Gastroesophageal sphincter (tissue), 4 donors: ENCODE measurements at regions not wholly inside any gene's neighbourhood (a gene's known extent, or its start where the extent isn't known, plus 50 kb on each side); places are given as distances from the start of the nearest gene placed in this dataset.

Source experiments
- ATAC-seq: fragments of 150-250 bp; one replicate; pipeline ENCODE4 v1.9.1; 2016; ENCODE audit warnings: mild to moderate bottlenecking, moderate library complexity
- H3K27ac ChIP-seq, 4 donors: fragments of 200-600 bp; sonication (generic) in 3 of 4; 1 replicate in 3 of 4; 2 replicates in 1 of 4; pipeline ENCODE4 v1.5.1; 2016 to 2019
- H3K27me3 ChIP-seq: fragments of 200-600 bp; sonication (generic); one replicate; pipeline ENCODE4 v1.5.1; 2019
- H3K36me3 ChIP-seq, 2 donors: fragments of 200-600 bp; sonication (generic); one replicate each; pipeline ENCODE4 v1.5.1; 2019; ENCODE audit warnings: control low read depth in 1 of 2
- H3K4me1 ChIP-seq, 3 donors: fragments of 200-600 bp; sonication (generic); 1 replicate in 2 of 3; 2 replicates in 1 of 3; pipeline ENCODE4 v1.5.1; 2016 to 2019; ENCODE audit warnings: control low read depth in 2 of 3
- H3K4me3 ChIP-seq, 2 donors: fragments of 200-600 bp; sonication (generic); one replicate each; pipeline ENCODE4 v1.5.1; 2019; ENCODE audit warnings: mild to moderate bottlenecking in 1 of 2, moderate library complexity in 1 of 2
- H3K9me3 ChIP-seq, 3 donors: fragments of 200-600 bp; sonication (generic); one replicate each; pipeline ENCODE4 v1.5.1; 2017 to 2019; ENCODE audit warnings: control low read depth in 2 of 3
- EP300 ChIP-seq: sonication (generic); formaldehyde crosslinking; IDR thresholded peaks from one replicate; pipeline ENCODE4 v1.6.1; 2017; ENCODE audit warnings: antibody characterized with exemption, mild to moderate bottlenecking
- POLR2A ChIP-seq, 2 donors: fragments of 450-650 bp; IDR thresholded peaks; one replicate each; pipeline ENCODE4 v1.6.1; 2017; ENCODE audit warnings: antibody characterized with exemption in 2 of 2, mild to moderate bottlenecking in 2 of 2, moderate library complexity in 1 of 2
- POLR2AphosphoS5 ChIP-seq: sonication (generic); formaldehyde crosslinking; IDR thresholded peaks from one replicate; pipeline ENCODE4 v1.6.1; 2017; ENCODE audit warnings: antibody characterized with exemption
- WGBS, 2 donors: methylation state at CpG; one replicate each; pipeline ENCODE4 v1.1.5; 2018; ENCODE audit warnings: low coverage in 1 of 2; 5-methylcytosine and 5-hydroxymethylcytosine counted together
- TF ChIP-seq, protein P1 (sequence below), 4 experiments: fragments of 200-600 bp in 2 of 4; fragments of 450-650 bp in 2 of 4; sonication (generic) in 1 of 4; IDR thresholded peaks; one replicate each; pipeline ENCODE4 v1.5.1; 2017 to 2019; ENCODE audit warnings: antibody characterized with exemption in 4 of 4, mild to moderate bottlenecking in 2 of 4, moderate library complexity in 2 of 4

DNA sequence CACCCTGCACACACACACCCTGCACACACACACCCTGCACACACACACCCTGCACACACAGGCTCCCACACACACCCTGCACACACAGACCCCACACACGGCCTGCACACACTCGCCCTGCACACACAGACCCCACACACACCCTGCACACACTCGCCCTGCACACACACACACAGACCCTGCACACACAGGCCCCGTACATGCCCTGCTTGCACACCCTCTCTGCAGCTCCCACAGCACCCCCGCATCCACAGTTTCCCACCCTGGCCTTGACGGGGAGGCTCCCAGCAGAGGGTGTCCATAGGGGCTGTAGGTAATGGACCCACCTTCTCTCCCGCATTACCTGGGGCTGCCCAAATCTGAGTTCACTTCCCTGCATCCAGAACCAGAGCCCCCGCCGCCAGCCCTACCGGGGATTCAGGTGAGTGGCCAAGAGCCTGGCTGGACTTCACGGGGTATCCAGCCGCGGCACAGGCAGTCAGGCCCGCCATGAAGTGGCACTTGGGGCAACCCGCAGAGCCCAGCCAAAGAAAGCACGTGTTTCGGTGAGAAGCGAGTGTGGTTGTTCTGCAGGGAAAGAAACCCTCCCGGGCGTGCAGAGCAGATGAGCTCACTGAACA lies 88.6 kb upstream of the GPC1 start:
- no peaks in the 10 kb centered on the region for H3K4me1 ChIP-seq
- 60 to 85% methylated on average over 2 to 6 of the region's 20 CpGs for WGBS, 2 donors
- no peak for ATAC-seq

DNA sequence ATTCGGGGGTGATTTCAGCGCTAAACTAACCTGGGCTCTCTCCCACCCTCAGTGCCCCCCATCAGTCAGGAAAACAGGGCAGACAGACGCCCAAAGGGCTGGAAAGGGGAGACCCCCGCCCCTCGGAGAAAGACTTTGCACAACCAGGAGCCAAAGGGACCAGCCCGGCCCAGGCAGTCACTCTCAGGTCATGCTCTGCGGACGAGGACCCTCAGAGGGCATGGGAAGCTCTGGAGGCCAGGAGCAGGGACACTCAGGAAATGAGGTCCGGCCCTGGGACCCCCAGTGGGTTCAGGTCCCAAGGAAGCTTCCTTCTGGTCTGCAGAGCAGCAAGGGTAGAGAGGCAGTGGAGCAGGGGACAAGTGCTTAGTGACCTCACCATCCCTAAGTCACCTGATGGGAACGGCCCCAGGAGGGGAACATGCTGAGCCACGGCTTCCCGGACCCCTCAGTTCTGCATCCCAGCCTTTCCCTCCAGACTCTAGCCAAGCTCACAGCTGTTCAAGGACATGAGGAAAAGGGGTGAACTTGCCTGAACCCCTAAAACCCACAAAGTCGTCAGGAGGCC lies 88.0 kb upstream of the GPC1 start:
- H3K27me3 ChIP-seq = peaks cover 15% of the 10 kb centered on the region
- no peaks in the 10 kb centered on the region for H3K4me1 ChIP-seq
- no CpG with 5 or more reads among the region's 13 CpGs for WGBS, 2 donors
- ATAC-seq = no peak
- no peak overlapping the region for H3K27ac ChIP-seq
- no peaks in the 10 kb centered on the region for H3K36me3 ChIP-seq
- H3K4me3 ChIP-seq = no peak overlapping the region
- peaks cover 0 to 20% (median 0%) of the 10 kb centered on the region in 3 donors for H3K9me3 ChIP-seq
- TF ChIP-seq, protein P1, sequence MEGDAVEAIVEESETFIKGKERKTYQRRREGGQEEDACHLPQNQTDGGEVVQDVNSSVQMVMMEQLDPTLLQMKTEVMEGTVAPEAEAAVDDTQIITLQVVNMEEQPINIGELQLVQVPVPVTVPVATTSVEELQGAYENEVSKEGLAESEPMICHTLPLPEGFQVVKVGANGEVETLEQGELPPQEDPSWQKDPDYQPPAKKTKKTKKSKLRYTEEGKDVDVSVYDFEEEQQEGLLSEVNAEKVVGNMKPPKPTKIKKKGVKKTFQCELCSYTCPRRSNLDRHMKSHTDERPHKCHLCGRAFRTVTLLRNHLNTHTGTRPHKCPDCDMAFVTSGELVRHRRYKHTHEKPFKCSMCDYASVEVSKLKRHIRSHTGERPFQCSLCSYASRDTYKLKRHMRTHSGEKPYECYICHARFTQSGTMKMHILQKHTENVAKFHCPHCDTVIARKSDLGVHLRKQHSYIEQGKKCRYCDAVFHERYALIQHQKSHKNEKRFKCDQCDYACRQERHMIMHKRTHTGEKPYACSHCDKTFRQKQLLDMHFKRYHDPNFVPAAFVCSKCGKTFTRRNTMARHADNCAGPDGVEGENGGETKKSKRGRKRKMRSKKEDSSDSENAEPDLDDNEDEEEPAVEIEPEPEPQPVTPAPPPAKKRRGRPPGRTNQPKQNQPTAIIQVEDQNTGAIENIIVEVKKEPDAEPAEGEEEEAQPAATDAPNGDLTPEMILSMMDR (IDR thresholded peaks at IDR 0.05) = no peak
- TF ChIP-seq POLR2A (IDR thresholded peaks at IDR 0.05) = no peak
- no peak for TF ChIP-seq EP300
- TF ChIP-seq POLR2AphosphoS5 = no peak

More for the DNA sequence above, 88.6 kb upstream of the GPC1 start:
- TF ChIP-seq EP300 = no peak
- no peak for TF ChIP-seq POLR2AphosphoS5
- TF ChIP-seq, protein P1 (IDR thresholded peaks at IDR 0.05) = no peak
- TF ChIP-seq POLR2A (IDR thresholded peaks at IDR 0.05) = no peak
- H3K36me3 ChIP-seq = no peaks in the 10 kb centered on the region
- H3K27ac ChIP-seq = no peak overlapping the region
- peaks cover 15% of the 10 kb centered on the region for H3K27me3 ChIP-seq
- H3K4me3 ChIP-seq = no peak overlapping the region
- peaks cover 0 to 20% (median 0%) of the 10 kb centered on the region in 3 donors for H3K9me3 ChIP-seq

DNA sequence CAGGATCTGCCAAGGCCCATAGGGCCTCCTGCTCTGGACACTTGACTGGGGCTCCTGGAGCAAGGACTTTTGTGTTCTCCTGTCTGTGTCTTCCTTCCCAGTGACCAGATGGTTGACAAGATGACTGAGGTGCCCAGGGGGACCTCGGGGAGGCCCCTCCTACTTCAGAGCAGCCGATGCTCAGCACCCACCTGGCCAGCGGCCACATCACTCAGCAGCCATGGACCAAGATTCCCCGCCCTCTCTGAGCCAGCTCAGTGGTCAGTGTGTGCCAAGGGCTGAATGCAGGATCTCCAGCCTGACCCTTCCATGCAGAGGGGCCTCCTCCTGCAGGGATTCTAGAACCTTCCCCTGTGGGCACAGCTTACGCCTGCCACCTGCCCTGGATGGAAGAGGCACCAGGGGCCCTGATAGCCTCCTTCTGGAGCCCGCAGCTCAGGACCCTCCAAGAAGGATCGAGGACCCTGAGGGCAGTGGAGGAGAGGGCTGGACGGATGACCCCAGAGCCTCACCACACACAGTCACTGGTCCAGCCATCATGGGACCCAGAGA lies 87.4 kb upstream of the GPC1 start:
- no CpG with 5 or more reads among the region's 8 CpGs for WGBS, 2 donors
- no peak for ATAC-seq

DNA sequence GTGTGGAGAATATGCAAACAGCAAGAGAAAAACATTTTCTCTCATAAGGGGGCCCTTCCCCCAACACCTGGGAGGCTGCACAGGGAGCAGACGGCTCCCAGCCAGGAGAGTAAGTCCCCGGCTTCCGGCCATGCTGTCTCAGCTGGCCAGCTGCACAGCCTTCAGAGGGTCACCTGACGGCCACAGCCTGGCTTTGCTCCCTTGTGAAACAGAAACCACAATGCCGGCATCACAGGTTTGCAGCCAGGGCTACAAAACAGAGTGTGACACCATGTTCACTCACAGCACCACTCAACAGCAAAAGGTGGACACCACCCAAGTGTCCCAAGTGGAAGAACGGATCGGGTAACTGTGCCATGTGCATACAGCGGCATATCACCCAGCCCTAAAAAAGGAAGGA lies 86.9 kb upstream of the GPC1 start:
- no peak for ATAC-seq
- H3K27me3 ChIP-seq = peaks cover 19% of the 10 kb centered on the region
- H3K36me3 ChIP-seq = no peaks in the 10 kb centered on the region
- H3K4me3 ChIP-seq = no peak overlapping the region
- H3K9me3 ChIP-seq = peaks cover 0 to 20% (median 0%) of the 10 kb centered on the region in 3 donors
- 78 to 80% methylated on average over 1 to 6 of the region's 8 CpGs for WGBS, 2 donors
- no peak overlapping the region for H3K27ac ChIP-seq
- no peaks in the 10 kb centered on the region for H3K4me1 ChIP-seq
- TF ChIP-seq POLR2A (IDR thresholded peaks at IDR 0.05) = no peak
- no peak for TF ChIP-seq EP300
- TF ChIP-seq POLR2AphosphoS5 = no peak
- TF ChIP-seq, protein P1 (IDR thresholded peaks at IDR 0.05) = no peak

More for the DNA sequence above, 87.4 kb upstream of the GPC1 start:
- Histone ChIP-seq H3K4me1 (no peaks in the 10 kb centered on the region), H3K27ac (no peak overlapping the region), H3K36me3 (no peaks in the 10 kb centered on the region), H3K4me3 (no peak overlapping the region), H3K9me3 (peaks cover 0 to 20% (median 0%) of the 10 kb centered on the region in 3 donors), H3K27me3 (peaks cover 17% of the 10 kb centered on the region)
- no peak for TF ChIP-seq EP300
- TF ChIP-seq, protein P1 (IDR thresholded peaks at IDR 0.05) = no peak
- no peak for TF ChIP-seq POLR2A (IDR thresholded peaks at IDR 0.05)
- no peak for TF ChIP-seq POLR2AphosphoS5
